B cell (primary cell): ENCODE measurements at regions not wholly inside any gene's neighbourhood (a gene's known extent, or its start where the extent isn't known, plus 50 kb on each side); places are given as distances from the start of the nearest gene placed in this dataset.

Experiments
- EZH2 ChIP-seq: IDR thresholded peaks from 2 replicates; pipeline ENCODE4 v1.6.1; 2012; ENCODE audit warnings: borderline replicate concordance, low read depth, mild to moderate bottlenecking, moderate library complexity, low read length; ENCODE audit not compliant: insufficient read depth, poor library complexity, severe bottlenecking
- TF ChIP-seq, protein P1 (sequence below): fragments of 200-600 bp; IDR thresholded peaks from one replicate; pipeline ENCODE4 v1.8.0; 2022; ENCODE audit warnings: antibody characterized with exemption, mild to moderate bottlenecking

DNA sequence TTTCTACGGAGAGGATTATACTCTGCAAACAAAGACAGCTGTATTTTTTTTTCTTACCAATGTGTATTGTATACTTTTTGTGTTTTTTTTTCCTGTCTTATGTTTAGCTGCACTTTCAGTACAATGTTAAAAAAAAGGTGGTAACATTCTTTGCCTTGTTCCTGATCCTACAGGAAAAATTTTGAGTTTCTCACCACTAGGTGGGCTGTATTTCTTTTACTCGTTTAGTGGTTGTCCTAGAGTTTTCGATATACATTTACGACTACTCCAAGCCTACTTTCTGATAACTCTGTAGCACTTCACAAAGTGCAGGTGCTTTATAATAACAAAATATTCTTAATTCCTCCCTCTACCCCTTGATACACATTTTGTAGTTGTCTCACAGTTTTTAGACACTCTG lies 652.2 kb downstream of the UQCRFS1 start:
- TF ChIP-seq, protein P1, sequence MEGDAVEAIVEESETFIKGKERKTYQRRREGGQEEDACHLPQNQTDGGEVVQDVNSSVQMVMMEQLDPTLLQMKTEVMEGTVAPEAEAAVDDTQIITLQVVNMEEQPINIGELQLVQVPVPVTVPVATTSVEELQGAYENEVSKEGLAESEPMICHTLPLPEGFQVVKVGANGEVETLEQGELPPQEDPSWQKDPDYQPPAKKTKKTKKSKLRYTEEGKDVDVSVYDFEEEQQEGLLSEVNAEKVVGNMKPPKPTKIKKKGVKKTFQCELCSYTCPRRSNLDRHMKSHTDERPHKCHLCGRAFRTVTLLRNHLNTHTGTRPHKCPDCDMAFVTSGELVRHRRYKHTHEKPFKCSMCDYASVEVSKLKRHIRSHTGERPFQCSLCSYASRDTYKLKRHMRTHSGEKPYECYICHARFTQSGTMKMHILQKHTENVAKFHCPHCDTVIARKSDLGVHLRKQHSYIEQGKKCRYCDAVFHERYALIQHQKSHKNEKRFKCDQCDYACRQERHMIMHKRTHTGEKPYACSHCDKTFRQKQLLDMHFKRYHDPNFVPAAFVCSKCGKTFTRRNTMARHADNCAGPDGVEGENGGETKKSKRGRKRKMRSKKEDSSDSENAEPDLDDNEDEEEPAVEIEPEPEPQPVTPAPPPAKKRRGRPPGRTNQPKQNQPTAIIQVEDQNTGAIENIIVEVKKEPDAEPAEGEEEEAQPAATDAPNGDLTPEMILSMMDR, result no peak
- no peak for TF ChIP-seq EZH2
